ENCODE measurements at regions not wholly inside any gene's neighbourhood (a gene's known extent, or its start where the extent isn't known, plus 50 kb on each side); places are given as distances from the start of the nearest gene placed in this dataset.

- TF ChIP-seq POLR2A (IDR thresholded peaks at IDR 0.05) (no peak), CTCF (IDR thresholded peaks at IDR 0.05) (no peak), POLR2AphosphoS5 (IDR thresholded peaks at IDR 0.05) (no peak)
Measured at GRCh38 chr9:23044549-23044948, 597.9 kb downstream of the DMRTA1 start.
